GM18498 (cell line): ENCODE measurements at regions not wholly inside any gene's neighbourhood (a gene's known extent, or its start where the extent isn't known, plus 50 kb on each side); places are given as distances from the start of the nearest gene placed in this dataset.
"Not testable (repeated sequence)": the region's sequence is repeated elsewhere in the genome, so short reads cannot be mapped to it uniquely, and the experiment has no call there.

Experiments
- ATAC-seq: cut with Tn5 transposase; IDR thresholded peaks from one replicate; pipeline ENCODE4 v1.9.1; 2021; ENCODE audit warnings: mild to moderate bottlenecking, moderate library complexity; ENCODE audit not compliant: unreplicated experiment

DNA sequence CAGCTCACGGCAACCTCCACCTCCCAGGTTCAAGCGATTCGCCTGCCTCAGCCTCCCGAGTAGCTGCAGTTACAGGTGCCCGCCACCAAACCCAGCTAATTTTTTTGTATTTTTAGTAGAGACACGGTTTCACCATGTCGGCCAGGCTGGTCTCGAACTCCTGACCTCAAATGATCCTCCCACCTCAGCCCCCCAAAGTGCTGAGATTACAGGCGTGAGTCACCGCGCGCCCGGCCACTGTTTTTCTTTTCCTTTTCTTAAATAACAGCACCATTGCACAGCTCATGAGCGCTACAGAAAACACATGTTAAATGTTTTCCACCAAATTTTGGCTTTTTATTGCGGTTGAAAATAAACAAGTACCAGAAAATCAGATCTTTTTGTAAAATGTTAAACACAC is 195.5 kb downstream of the CRLF2 start:
- not testable (repeated sequence) for ATAC-seq

DNA sequence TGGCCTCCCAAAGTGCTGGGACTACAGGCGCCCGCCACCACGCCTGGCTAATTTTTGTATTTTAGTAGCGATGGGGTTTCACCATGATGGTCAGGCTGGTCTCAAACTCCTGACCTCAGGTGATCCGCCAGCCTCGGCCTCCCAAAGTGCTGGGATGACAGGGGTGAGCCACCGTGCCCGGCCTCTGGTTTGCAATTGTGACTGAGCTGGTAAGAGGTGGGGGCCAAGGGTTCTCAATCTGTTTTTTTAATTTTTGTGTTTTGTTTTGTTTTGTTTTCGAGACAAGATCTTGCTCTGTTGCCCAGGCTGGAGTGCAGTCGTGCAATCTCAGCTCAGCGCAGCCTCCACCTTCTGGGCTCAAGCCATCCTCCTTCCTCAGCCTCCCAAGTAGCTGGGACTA is 196.2 kb downstream of the CRLF2 start:
- not testable (repeated sequence) for ATAC-seq

DNA sequence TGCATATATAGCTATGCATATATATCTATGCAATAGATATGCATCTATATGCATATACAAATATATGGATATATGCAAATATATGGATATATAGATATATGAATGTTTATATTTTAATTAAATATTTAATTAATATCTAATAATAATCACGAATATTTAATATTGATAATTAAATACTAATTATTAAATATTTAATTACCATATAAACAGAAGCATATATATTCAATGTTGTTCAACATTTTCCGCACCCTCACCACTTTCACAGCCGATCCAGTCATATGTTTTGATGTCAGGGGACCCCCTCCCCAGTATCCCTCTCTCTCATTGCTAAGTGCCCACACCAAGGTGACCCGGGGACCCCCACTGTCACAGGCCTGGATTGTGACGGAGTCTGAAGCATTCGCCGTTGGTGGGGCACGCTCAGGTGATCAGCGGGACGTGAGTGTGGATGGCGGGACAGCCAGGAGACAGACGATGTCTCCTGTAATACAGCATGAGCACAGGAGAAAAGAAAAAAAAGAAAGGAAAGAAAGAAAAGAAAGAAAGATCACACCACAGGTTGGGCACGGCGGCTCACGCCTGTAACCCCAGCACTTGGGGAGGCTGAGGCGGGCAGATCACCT is 199.7 kb downstream of the CRLF2 start:
- no peak for ATAC-seq

DNA sequence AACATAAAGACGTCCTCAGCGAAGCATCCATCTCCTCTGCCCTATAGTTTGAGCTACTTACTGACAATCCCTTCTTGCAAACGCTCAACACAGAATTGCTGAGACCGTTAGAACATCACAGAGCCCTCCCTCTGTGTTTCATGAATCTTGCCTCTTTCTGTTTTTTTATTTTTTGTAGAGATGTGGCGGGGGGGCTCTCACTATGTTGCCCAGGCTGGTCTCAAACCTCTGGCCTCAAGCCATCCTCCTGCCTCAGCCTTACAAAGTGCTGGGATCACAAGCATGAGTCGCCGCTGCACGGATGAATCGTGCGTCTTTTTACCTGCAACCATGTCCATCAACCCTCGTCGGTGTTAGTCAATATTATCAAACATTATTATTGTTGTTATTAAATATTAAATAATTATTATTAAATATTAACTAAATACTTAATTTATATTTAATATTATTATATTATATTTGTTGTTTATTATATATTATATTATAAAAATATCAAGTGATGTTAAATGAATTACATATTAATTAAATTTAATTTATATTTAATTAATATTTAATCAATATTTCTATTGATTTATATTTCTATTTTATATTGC is 200.7 kb downstream of the CRLF2 start:
- no peak for ATAC-seq

DNA sequence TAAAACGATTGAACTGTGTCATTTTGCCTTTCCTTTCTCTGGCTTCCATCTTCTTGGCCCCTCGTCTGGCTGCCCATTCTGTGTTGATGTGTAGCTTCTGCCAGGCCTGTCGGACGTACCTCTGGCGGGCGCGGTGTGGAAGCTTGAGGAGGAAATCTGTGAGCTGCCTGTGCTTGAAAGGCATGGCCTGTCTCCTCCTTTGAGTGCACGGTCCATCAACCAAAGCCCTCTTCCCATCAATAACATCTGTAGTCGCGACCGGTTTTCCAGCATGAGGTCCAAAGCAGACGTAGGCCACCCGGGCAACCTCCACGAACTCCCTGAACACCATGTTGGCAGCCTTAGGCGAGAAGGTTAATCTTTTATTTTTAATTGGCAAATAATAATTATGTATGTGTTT is 202.7 kb downstream of the CRLF2 start:
- no peak for ATAC-seq

DNA sequence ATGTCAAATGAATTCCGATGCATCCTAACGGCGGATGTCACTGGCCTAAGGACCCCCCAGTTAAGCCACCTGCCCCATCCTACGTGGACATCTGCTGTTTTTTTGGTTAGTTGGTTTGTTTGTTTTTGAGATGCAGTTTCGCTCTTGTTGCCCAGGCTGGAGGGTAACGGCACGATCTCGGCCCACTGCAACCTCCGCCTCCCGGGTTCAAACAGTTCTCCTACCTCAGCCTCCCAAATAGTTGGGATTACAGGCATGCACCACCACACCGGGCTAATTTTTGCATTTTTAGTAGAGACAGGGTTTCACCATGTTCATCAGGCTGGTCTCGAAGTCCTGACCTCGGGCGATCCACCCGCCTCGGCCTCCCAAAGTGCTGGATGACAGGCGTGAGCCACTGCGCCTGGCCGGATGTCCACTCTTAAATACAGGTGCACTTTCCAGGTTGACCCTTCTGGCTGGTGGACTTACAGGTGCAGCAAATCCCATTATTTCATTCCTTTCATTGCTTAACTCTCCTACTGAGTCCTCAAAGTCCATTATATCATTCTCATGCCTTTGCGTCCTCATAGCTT is 206.2 kb downstream of the CRLF2 start:
- no peak for ATAC-seq

DNA sequence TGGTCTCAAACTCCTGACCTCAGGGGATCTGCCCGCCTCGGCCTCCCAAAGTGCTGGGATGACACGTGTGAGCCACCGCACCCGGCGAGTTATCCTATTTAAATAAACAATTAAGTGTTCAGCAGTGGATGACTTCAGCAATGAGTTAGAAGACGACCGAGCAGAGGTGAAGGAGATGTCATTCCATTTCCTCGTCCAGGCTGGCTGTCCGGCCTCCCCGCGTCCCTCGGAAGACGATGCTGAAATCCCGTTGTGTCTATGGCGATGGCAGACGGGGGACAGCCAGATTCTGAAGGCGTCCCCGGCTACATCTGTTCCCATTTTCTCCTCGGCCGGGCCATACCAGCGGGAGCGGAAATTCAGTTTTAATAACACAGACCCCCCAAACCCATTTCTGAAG is 209.8 kb downstream of the CRLF2 start:
- no peak for ATAC-seq

DNA sequence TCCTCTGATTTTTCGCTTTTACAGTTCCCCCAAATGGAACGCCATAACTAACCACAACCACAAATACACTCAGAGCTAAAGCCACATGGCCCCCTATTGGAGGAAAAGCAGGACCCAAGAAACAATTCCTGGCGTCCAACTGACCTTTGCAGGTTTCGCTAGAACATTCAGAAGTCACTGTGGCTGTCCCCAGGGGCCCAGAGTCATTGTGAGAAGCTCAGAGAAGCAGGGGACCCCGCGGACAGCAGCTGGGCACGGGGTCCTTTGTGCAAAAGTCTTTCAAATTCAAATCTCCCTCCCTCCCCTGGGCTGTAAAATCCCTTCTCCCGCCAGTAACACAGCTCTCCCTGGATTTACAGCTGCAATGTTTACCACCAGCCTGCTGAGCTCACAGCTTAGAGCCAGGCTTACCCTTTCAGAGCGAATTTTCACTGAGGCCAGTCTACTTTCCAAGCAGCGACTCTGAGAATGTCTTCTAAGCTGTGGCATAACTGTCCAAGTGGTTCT is 214.8 kb downstream of the CRLF2 start:
- ATAC-seq, result no peak

DNA sequence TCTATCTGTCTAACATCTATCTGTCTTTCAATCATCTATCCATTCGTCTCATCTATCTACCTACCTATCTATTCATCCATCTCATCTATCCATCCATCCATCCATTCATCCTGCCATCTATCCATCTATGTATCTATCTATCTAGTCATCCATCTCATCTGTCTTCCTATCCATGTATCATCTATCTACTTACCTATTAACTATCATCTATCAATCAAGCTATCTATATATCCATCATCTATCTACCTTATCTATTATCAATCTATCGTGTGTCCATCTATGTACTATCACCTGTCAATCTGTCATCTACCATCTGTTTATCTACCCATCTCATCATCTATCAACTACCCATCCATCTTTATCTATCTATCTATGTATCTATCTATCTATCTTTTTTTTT is 217.7 kb downstream of the CRLF2 start:
- no peak for ATAC-seq

DNA sequence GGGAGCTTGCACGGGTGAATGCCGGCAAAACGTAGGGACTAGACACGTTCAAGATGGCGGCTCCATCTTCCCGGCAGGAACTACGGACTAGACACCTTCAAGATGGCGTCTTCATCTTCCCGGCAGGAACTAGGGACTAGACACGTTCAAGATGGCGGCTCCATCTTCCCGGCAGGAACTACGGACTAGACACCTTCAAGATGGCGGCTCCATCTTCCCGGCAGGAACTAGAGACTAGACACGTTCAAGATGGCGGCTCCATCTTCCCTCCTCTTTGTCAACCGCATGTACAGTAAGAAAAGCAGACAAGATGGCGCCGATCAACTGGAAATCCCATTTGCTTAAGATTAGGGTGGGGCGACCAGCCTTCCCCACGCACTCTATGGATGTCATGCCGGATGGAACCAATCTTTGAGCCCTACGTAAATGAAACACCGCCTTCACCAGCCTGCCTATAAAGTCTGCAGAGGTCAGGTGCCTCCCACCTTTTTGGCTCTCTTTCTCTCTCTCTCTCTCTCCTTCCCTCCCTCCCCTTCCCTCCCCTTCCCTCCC is 222.4 kb downstream of the CRLF2 start:
- ATAC-seq, result peak; percentile 94

DNA sequence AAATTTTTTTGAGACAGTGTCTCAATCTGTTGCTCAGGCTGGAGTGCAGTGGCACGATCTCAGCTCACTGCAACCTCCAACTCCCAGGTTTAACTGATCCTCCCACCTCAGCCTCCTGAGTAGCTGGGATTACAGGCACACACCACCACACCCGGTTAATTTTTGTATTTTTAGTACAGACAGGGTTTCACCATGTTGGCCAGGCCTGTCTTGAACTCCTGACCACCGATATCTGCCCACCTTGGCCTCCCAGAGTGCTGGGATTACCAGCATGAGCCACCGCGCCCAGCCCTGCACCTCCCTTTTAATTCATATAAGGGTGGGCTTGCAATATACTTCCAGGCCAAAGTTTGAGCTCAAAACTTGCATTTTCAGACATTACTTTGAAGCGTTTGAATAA is 223.9 kb downstream of the CRLF2 start:
- ATAC-seq, result not testable (repeated sequence)

DNA sequence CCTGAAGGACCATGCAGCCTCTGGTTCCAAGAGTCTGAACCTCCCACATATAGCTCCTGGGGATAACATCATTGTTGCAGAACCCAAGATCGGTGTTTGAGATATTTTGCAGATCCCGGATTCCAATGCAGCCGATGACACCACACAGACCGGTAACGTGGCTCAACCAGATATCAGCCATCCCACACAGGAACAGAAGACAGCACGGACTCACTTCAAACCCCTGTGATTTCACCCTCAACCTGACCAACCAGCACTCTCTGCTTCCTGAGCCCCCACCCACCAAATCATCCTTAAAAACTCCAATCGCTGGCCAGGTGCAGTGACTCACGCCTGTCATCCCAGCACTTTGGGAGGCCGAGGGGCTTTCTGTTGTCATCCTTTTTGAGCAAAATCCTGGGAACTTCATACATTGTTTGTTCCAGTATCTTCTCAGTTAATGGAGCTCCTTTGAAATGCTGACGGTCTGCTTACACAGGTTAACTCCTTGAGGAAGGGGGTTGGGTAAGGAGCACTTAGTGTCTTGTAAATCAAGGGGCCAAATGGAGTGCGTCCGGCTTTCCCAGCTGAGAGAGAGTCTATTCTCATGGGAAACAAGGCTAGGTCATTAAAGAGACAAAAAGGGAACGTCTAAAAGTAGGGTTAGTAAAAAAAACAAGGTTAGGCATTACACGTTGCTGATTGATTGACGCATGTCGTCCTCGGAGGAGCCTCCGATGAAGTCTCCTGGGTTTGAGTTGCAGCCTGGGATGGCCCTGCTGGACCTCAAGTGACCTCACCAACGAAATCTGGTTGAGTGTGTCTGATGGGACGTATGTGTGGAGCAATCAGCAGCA is 230.4 kb downstream of the CRLF2 start:
- ATAC-seq, result no peak

DNA sequence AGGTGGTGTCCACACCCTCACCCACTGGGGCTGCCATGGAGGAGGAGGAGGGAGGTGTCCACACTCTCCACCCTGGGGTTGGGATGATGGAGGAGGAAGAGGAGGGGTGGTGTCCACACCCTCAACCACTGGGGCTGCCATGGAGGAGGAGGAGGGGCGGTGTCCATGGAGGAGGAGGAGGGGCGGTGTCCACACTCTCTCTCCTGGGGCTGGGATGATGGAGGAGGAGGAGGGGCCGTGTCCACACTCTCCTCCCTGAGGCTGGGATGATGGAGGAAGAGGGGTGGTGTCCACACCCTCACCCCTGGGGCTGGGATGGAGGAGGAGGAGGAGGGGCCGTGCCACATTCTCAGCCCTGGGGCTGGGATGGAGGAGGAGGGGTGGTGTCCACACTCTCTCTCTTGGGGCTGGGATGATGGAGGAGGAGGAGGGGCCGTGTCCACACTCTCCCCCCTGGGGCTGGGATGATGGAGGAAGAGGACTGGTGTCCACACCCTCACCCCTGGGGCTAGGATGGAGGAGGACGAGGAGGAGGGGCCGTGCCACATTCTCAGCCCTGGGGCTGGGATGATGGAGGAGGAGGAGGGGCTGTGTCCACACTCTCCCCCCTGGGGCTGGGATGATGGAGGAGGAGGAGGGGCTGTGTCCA is 231.7 kb downstream of the CRLF2 start:
- no peak for ATAC-seq

DNA sequence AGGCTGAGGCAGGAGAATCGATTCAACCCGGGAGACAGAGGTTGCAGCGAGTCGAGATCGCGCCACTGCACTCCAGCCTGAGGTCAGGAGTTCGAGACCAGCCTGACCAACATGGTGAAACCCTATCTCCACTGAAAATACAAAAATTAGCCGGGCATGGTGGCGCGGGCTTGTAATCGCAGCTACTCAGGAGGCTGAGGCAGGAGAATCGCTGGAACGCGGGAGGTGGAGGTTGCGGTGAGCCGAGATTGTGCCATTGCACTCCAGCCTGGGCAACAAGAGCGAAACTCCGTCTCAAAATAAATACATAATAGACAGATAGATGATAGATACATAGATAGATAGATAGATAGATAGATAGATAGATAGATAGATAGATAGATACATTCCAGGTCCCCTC is 233.3 kb downstream of the CRLF2 start:
- not testable (repeated sequence) for ATAC-seq

DNA sequence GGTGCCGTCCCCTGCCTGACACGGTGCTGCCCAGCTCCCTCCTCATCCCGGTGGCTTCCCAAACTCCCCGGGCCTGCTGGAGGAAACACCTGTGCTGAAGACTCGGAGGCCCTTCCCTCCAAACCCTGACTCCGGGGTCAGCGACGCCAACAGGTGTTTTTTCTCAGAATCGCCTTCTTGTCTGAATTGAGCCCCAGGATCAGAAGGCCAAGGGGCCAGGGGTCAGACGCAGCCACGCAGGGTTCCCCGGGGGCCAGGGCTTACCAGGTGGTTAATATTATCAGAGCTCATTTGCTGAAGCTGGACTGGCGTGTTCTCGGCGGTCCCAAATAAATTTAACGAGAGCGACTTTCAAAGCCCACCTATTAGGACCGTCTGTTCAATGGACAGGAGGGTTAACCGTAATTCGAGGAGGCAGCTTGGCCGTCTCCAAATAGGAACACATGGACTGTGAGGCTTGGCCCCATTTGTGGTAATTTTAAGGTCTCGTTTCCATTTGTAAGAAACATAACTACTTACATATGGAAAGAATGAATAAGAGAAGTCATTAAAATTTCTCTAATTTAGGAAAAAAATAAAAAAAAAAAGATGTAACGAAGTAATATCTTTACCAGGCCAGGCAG is 239.3 kb downstream of the CRLF2 start:
- no peak for ATAC-seq

DNA sequence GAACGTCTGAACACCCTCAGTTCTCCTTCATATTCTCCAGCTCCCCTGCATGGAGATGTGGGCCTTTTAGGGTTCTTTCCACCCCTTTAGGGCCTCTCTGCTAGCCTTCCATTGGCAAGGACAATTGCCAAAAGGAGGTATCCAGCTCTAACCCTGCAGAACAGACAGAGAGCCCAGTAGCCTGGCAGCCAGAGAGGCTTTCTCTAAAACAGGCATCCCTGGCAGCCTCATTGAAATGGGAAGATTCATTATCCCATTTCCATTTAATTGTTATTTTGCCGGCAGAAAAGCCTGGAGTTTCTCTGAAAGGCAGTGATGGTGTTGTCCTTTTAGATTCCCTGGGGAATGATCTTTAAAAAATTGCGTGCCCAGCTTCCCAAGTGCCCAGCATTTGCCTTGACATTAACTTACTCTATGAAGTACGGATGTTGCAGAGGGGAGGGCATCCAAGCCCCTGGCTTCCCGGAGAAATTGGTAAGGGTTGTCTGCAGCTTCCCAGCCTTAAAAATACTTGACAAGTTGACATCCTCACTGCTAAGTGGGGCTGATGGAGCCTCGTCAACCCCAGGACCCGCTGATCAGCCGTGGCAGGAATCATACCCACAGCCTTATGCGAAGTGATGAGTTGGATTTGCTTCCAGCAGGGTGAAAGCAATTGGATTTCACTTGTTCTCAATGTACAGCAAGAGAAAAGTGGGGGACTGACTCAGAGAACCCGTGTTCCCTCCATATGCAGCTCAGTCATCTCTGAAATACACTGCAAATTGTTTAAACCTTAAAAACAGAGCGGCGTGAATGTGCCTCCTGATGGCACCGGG is 244.1 kb downstream of the CRLF2 start:
- no peak for ATAC-seq

DNA sequence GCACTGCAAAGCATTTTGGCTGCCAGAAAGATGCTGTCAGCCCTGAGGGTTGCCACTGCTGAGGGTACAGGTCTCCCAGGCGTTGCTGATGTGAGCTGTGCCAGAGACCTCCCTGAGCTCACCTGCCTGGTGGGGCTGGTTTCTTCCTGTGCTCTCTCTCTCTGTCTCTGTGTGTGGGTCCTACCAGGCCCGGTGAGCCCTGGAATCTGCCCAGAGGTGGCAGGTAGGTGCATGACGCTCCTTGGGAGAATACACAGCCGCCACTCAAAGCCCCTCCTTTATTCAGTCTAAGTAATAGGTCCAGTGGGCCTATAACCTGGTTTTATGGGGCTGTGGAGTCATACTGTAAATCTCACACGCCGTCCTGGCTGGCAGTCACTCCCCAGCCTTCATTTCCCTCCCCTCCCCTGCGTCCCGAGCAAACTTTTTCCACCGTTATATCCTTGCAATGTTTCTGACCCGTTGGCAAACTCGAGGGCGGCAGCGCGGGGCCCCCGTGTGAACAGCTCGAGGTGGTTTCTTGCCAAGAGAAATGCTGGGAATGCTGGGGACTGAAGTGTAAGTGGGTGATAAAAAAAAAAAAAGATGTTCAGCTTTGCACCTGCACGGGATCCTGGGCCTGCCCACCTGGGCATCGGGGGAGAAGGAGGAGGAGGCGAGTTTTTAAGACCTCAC is 245.9 kb downstream of the CRLF2 start:
- no peak for ATAC-seq

DNA sequence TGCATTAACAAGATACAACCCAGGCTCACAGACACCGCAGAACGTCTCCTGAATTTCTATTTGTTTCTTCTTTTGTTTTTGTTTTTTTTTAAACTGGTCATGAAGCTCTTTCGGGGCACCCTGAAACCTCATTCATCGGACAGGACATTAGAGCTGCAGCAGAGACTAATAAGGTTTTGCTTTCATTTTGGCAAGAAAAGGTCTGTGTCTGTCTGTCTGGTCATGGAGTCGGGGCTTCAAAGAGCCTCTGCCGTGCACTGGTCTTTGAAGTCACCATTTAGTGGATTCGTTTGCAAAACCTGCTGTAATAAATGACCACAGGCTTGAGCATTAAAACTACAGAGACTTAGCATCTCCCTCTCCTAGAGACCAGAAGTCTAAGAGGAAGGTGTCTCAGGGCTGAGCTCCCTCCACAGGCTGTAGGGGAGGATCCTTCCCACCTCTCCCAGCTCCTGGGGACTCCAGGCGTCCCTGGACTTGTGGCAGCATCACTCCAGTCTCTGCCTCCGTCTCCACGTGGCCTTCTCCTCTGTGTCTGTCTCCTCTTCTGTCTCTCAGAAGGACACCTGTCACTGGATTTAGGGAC is 247.5 kb downstream of the CRLF2 start:
- no peak for ATAC-seq

DNA sequence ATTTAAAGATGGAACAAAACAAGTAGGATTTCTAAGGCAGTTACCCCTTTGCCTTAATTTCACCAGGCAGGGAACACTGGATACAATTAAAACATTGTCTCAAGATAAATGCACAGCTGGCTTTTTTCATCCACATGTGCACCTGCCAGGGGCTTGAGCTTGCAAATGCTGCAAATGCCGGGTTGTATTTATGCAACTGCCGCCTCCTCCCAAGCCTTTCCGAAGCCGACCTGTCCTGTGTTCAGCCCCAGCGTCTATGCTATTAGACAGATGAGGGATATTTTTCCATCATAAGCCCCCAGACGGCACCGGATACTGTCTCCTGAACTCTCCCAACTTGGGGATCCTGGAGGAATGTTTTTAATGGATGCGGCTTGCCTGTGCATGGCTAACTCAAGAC is 251.6 kb downstream of the CRLF2 start:
- ATAC-seq, result no peak
